Calu3 (cell line): ENCODE measurements at regions not wholly inside any gene's neighbourhood (a gene's known extent, or its start where the extent isn't known, plus 50 kb on each side); places are given as distances from the start of the nearest gene placed in this dataset.

Experiments used
- BruUV-seq: library from RNA; stranded (reverse); fragments of 400-500 nt; replicated peaks from 2 replicates; lab custom pipeline; 2021; lab: Mats Ljungman, UMichigan
- CTCF ChIA-PET: fragments of 300-600 bp; sonication (Branson Sonifier 250); formaldehyde crosslinking; loops from one replicate; lab custom pipeline; 2022; ENCODE audit warnings: antibody characterized with exemption; lab: Charles Lee
- DNase-seq: peaks from one replicate; pipeline ENCODE4 v3.0.0; 2022
- H3K27ac Mint-ChIP-seq: one replicate; pipeline ENCODE4 v1.8.0; 2022; ENCODE audit warnings: mixed read lengths; ENCODE audit not compliant: unreplicated experiment
- H3K27me3 Mint-ChIP-seq: one replicate; pipeline ENCODE4 v1.8.0; 2022; ENCODE audit warnings: mixed read lengths; ENCODE audit not compliant: unreplicated experiment
- H3K36me3 Mint-ChIP-seq: one replicate; pipeline ENCODE4 v1.8.0; 2022; ENCODE audit warnings: mild to moderate bottlenecking, moderate library complexity, mixed read lengths; ENCODE audit not compliant: insufficient read depth, unreplicated experiment
- H3K4me1 Mint-ChIP-seq: one replicate; pipeline ENCODE4 v1.8.0; 2022; ENCODE audit warnings: mild to moderate bottlenecking, low read depth, mixed read lengths; ENCODE audit not compliant: unreplicated experiment
- H3K4me3 Mint-ChIP-seq: one replicate; pipeline ENCODE4 v1.8.0; 2022; ENCODE audit warnings: mild to moderate bottlenecking, low read depth, moderate library complexity, mixed read lengths; ENCODE audit not compliant: unreplicated experiment
- H3K9me3 Mint-ChIP-seq: one replicate; pipeline ENCODE4 v1.8.0; 2022; ENCODE audit warnings: low read depth, mixed read lengths; ENCODE audit not compliant: unreplicated experiment
- intact Hi-C: fragments of 100-400 bp; cut with micrococcal nuclease; formaldehyde crosslinking; loops from one replicate; pipeline ENCODE4 v1.10.0; 2022; ENCODE audit not compliant: unreplicated experiment
- TF ChIP-seq, protein P1 (sequence below): fragments of 200-600 bp; IDR thresholded peaks from one replicate; pipeline ENCODE4 v1.8.0; 2022; ENCODE audit warnings: antibody characterized with exemption; ENCODE audit not compliant: unreplicated experiment

GRCh38 chr1:213393860-213394259, 342.8 kb downstream of the RPS6KC1 start:
- BruUV-seq = no TSS peak
- Mint-ChIP-seq H3K36me3 (no peaks in the 10 kb centered on the region), H3K4me3 (no peak overlapping the region), H3K4me1 (no peaks in the 10 kb centered on the region), H3K27ac (no peak overlapping the region), H3K27me3 (peaks cover 98% of the 10 kb centered on the region), H3K9me3 (no peaks in the 10 kb centered on the region)
- no peak for DNase-seq
- TF ChIP-seq, protein P1, sequence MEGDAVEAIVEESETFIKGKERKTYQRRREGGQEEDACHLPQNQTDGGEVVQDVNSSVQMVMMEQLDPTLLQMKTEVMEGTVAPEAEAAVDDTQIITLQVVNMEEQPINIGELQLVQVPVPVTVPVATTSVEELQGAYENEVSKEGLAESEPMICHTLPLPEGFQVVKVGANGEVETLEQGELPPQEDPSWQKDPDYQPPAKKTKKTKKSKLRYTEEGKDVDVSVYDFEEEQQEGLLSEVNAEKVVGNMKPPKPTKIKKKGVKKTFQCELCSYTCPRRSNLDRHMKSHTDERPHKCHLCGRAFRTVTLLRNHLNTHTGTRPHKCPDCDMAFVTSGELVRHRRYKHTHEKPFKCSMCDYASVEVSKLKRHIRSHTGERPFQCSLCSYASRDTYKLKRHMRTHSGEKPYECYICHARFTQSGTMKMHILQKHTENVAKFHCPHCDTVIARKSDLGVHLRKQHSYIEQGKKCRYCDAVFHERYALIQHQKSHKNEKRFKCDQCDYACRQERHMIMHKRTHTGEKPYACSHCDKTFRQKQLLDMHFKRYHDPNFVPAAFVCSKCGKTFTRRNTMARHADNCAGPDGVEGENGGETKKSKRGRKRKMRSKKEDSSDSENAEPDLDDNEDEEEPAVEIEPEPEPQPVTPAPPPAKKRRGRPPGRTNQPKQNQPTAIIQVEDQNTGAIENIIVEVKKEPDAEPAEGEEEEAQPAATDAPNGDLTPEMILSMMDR = no peak
- CTCF ChIA-PET = no interaction called here
- intact Hi-C loops = no loop called here

DNA sequence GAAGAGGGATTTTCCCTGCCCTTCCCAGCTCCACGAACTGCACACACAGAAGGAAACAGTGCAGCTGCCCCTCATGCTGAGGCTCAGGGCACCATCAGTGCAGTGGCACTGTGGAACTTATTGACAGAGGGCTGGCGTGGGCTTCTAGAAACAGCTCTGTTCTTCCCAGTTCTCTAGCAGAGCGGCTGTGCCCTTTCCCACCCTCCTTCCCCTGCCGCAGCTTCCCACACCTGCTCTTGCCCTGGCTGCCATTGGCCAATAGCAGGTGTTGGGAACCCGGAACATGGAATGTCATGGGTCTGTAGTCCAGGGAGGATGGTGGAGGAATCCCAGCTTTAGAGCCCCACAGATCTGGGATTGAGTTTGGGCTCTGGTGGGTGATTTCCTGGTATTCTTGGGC, 343.8 kb downstream of the RPS6KC1 start:
- no peaks in the 10 kb centered on the region for H3K9me3 Mint-ChIP-seq
- H3K27ac Mint-ChIP-seq = no peak overlapping the region
- TF ChIP-seq, protein P1 = no peak
- no peak overlapping the region for H3K4me3 Mint-ChIP-seq
- CTCF ChIA-PET = no interaction called here
- BruUV-seq = no TSS peak
- peaks cover 93% of the 10 kb centered on the region for H3K27me3 Mint-ChIP-seq
- no peaks in the 10 kb centered on the region for H3K4me1 Mint-ChIP-seq
- no peaks in the 10 kb centered on the region for H3K36me3 Mint-ChIP-seq
- intact Hi-C loops = no loop called here
- no peak for DNase-seq

GRCh38 chr1:213397638-213398037, 346.6 kb downstream of the RPS6KC1 start:
- no TSS peak for BruUV-seq

GRCh38 chr1:213399695-213400094, 348.7 kb downstream of the RPS6KC1 start:
- H3K4me1 Mint-ChIP-seq = no peaks in the 10 kb centered on the region
- no TSS peak for BruUV-seq
- H3K9me3 Mint-ChIP-seq = no peaks in the 10 kb centered on the region
- TF ChIP-seq, protein P1 = no peak
- peaks cover 55% of the 10 kb centered on the region for H3K27me3 Mint-ChIP-seq
- CTCF ChIA-PET = no interaction called here
- intact Hi-C loops = no loop called here
- no peak for DNase-seq
- no peak overlapping the region for H3K27ac Mint-ChIP-seq
- H3K4me3 Mint-ChIP-seq = no peak overlapping the region
- H3K36me3 Mint-ChIP-seq = no peaks in the 10 kb centered on the region

More at GRCh38 chr1:213397638-213398037, 346.6 kb downstream of the RPS6KC1 start:
- H3K36me3 Mint-ChIP-seq = no peaks in the 10 kb centered on the region
- H3K27ac Mint-ChIP-seq = no peak overlapping the region
- no peak overlapping the region for H3K4me3 Mint-ChIP-seq
- CTCF ChIA-PET = interaction anchor here (0.7 kb wide), 1 partner anchor 273 kb away, joined by 4 read pairs; no protein-coding TSS in a partner anchor
- no peaks in the 10 kb centered on the region for H3K9me3 Mint-ChIP-seq
- no peak for DNase-seq
- intact Hi-C loops = no loop called here
- peaks cover 65% of the 10 kb centered on the region for H3K27me3 Mint-ChIP-seq
- H3K4me1 Mint-ChIP-seq = no peaks in the 10 kb centered on the region
- TF ChIP-seq, protein P1 = no peak
